ENCODE measurements at regions not wholly inside any gene's neighbourhood (a gene's known extent, or its start where the extent isn't known, plus 50 kb on each side); places are given as distances from the start of the nearest gene placed in this dataset.
A peak's percentile ranks its signal among the peaks of the same experiment; 100 is the strongest.

GRCh38 chr12:30345744-30346471 is 349.8 kb downstream of the IPO8 start:
- no peak overlapping the region for H3K4me3 ChIP-seq (replicated peaks; ENCODE audit: low read depth, low read length)
- DNase-seq (ENCODE audit: low read depth), result no peak
- no peak for TF ChIP-seq CTCF (IDR thresholded peaks at IDR 0.05; ENCODE audit: low read length, missing control alignments)

DNA sequence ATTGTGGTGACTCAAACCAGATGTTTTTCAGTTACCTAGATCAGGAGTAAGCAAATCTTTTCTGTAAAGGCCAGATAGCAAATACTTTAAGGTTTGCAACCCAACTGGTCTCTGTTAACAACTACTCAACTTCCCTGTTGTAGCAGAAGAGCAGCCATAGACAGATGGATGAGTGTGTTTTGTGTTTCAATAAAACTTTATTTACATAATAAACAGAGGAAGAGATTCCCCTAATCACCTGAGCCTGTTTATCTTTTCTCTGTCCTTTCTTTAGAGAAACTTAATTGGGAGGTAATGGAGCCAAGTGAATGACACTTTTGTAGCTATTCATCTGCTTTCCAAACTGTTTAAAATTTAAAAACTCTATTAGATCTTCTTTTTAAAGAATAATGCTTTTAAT is 365.1 kb downstream of the IPO8 start:
- H3K4me3 ChIP-seq (replicated peaks; ENCODE audit: low read depth, low read length), result no peak overlapping the region
- no peak for DNase-seq (ENCODE audit: low read depth)
- no peak for TF ChIP-seq CTCF (IDR thresholded peaks at IDR 0.05; ENCODE audit: low read length, missing control alignments)

GRCh38 chr12:30329281-30329680 is 366.4 kb downstream of the IPO8 start:
- no peak for TF ChIP-seq CTCF (IDR thresholded peaks at IDR 0.05; ENCODE audit: low read length, missing control alignments)
- H3K4me3 ChIP-seq (replicated peaks; ENCODE audit: low read depth, low read length), result no peak overlapping the region
- peak; percentile 53 for DNase-seq (ENCODE audit: low read depth)

DNA sequence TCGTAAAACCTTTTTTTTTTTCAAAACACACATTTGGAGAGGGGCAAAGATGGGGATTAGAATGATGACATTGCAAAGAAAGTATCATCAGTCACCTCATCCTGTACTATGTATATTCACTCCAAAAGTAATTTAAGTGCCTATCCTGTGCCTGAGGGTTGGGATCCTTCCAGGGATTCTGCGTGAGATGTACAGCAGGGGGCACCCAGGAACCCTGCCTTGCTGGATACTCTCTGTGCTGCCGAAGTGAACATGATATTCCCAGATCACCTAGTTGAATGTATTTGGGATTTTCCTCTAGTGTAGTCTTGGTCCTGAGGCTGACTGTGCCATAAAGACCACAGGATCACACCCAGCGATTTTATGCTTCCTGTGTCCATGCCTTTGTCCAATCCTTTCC is 372.7 kb downstream of the IPO8 start:
- peak; percentile 10 for DNase-seq (ENCODE audit: low read depth)
- H3K4me3 ChIP-seq (replicated peaks; ENCODE audit: low read depth, low read length), result no peak overlapping the region
- TF ChIP-seq CTCF (IDR thresholded peaks at IDR 0.05; ENCODE audit: low read length, missing control alignments), result peak; percentile 15

- H3K4me3 ChIP-seq (replicated peaks; ENCODE audit: low read depth, low read length), result no peak overlapping the region
- TF ChIP-seq CTCF (IDR thresholded peaks at IDR 0.05; ENCODE audit: low read length, missing control alignments), result no peak
- DNase-seq (ENCODE audit: low read depth), result no peak
These were observed 375.1 kb downstream of the IPO8 start for GRCh38 chr12:30320561-30320960.

DNA sequence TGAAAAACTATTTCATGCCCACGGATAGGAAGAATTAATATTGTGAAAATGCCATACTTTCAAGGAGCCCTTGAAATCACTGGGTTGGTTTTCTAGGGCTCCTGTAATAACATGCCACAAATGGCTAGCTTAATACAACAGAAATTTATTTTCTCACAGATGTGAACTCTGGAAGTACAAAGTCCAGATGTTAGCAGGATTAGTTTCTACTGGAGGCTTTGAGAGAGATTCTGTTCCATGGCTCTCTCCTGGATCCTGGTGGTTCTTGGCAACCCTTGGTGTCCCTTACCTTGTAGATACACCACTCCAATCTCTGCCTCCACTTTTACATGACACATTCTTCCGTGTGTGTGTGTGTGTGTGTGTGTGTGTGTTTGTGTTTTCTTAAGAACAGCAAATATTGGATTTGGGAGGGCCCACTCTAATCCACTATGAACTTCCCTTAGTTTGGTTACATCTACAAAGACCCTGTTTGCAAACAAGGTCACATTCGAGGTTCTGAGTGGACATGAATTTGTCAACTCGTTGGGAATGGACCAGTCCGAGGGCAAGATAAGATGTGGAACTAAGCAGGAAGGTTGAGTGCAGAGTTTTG is 381.1 kb downstream of the IPO8 start:
- no peak for DNase-seq (ENCODE audit: low read depth)
- TF ChIP-seq CTCF (IDR thresholded peaks at IDR 0.05; ENCODE audit: low read length, missing control alignments), result no peak
- H3K4me3 ChIP-seq (replicated peaks; ENCODE audit: low read depth, low read length), result no peak overlapping the region

Data from fibroblast of pulmonary artery (primary cell).